HL-60 (cell line): ENCODE measurements at regions not wholly inside any gene's neighbourhood (a gene's known extent, or its start where the extent isn't known, plus 50 kb on each side); places are given as distances from the start of the nearest gene placed in this dataset.

Source experiments
- DNase-seq, 2 experiments: peaks; one replicate each; pipeline ENCODE4 v3.0.0-alpha.2; 2010 to 2020; ENCODE audit warnings: low read depth in 1 of 2, low spot score in 1 of 2
- H3K27ac ChIP-seq: fragments of 250-450 bp; sonication (Bioruptor Pico); replicated peaks from 2 replicates; pipeline ENCODE4 v1.5.1; 2020; ENCODE audit warnings: mild to moderate bottlenecking, moderate library complexity
- H3K27me3 ChIP-seq: fragments of 250-450 bp; sonication (Bioruptor Pico); 2 replicates; pipeline ENCODE4 v1.5.1; 2021; ENCODE audit warnings: mild to moderate bottlenecking, moderate library complexity; ENCODE audit not compliant: insufficient read depth, poor library complexity, severe bottlenecking
- H3K4me3 ChIP-seq: replicated peaks from 2 replicates; pipeline ENCODE4 v1.5.1; 2011; ENCODE audit warnings: mild to moderate bottlenecking, control low read depth, low read length; ENCODE audit not compliant: insufficient read depth
- CTCF ChIP-seq: IDR thresholded peaks from one replicate; pipeline ENCODE4 v1.5.1; 2011; ENCODE audit warnings: low read length, control low read depth, inconsistent platforms; ENCODE audit not compliant: insufficient read depth
- GABPA ChIP-seq: IDR thresholded peaks from 2 replicates; pipeline ENCODE4 v1.6.1; 2012; ENCODE audit warnings: low read depth
- POLR2AphosphoS5 ChIP-seq: IDR thresholded peaks from 2 replicates; pipeline ENCODE4 v1.6.1; 2012; ENCODE audit warnings: low read depth
- REST ChIP-seq: IDR thresholded peaks from 2 replicates; pipeline ENCODE4 v1.6.1; 2012; ENCODE audit warnings: low read depth; ENCODE audit not compliant: insufficient replicate concordance
- SPI1 ChIP-seq: IDR thresholded peaks from 2 replicates; pipeline ENCODE4 v1.6.1; 2012; ENCODE audit warnings: low read depth, mild to moderate bottlenecking, borderline replicate concordance

GRCh38 chr13:80117515-80117914 lies 223.4 kb downstream of the SPRY2 start:
- H3K27ac ChIP-seq, result no peak overlapping the region
- TF ChIP-seq CTCF (no peak), GABPA (no peak), SPI1 (no peak), POLR2AphosphoS5 (no peak)
- H3K4me3 ChIP-seq, result no peak overlapping the region
- DNase-seq, result no peak
- no peaks in the 10 kb centered on the region for H3K27me3 ChIP-seq

- Histone ChIP-seq H3K27me3 (no peaks in the 10 kb centered on the region), H3K4me3 (no peak overlapping the region), H3K27ac (no peak overlapping the region)
- TF ChIP-seq REST (no peak), POLR2AphosphoS5 (no peak), CTCF (no peak), SPI1 (no peak), GABPA (no peak)
- no peak for DNase-seq
Measured at GRCh38 chr13:80116107-80116506, 224.8 kb downstream of the SPRY2 start.

GRCh38 chr13:80115616-80116015 lies 225.3 kb downstream of the SPRY2 start:
- Histone ChIP-seq H3K4me3 (no peak overlapping the region), H3K27me3 (no peaks in the 10 kb centered on the region), H3K27ac (no peak overlapping the region)
- TF ChIP-seq SPI1, result no peak
- TF ChIP-seq POLR2AphosphoS5, result no peak
- TF ChIP-seq CTCF, result no peak
- no peak for TF ChIP-seq GABPA
- no peak for TF ChIP-seq REST
- DNase-seq, result no peak
